ENCODE measurements at regions not wholly inside any gene's neighbourhood (a gene's known extent, or its start where the extent isn't known, plus 50 kb on each side); places are given as distances from the start of the nearest gene placed in this dataset.

GRCh38 chr7:46628389-46628788 lies 707.3 kb upstream of the IGFBP3 start:
- no peak for DNase-seq (ENCODE audit: low read depth, low spot score)
- ChIA-PET CTCF (no interaction called here), POLR2A (no interaction called here)
- H3K4me3 ChIP-seq (ENCODE audit: low read depth, low read length), result no peak overlapping the region
- no peak for TF ChIP-seq CTCF (IDR thresholded peaks at IDR 0.05; ENCODE audit: insufficient read depth, low read length, missing control alignments)

- ChIA-PET POLR2A (no interaction called here), CTCF (interaction anchor here (0.9 kb wide), 1 partner anchor 703 kb away, joined by 3 read pairs; no protein-coding TSS in a partner anchor)
- no peak overlapping the region for H3K4me3 ChIP-seq (ENCODE audit: low read depth, low read length)
- TF ChIP-seq CTCF (IDR thresholded peaks at IDR 0.05; ENCODE audit: insufficient read depth, low read length, missing control alignments), result no peak
- no peak for DNase-seq (ENCODE audit: low read depth, low spot score)
These were observed 705.7 kb upstream of the IGFBP3 start for GRCh38 chr7:46626691-46627310.

GRCh38 chr7:46626261-46626660 lies 705.2 kb upstream of the IGFBP3 start:
- H3K4me3 ChIP-seq (ENCODE audit: low read depth, low read length), result no peak overlapping the region
- DNase-seq (ENCODE audit: low read depth, low spot score), result no peak
- TF ChIP-seq CTCF (IDR thresholded peaks at IDR 0.05; ENCODE audit: insufficient read depth, low read length, missing control alignments), result no peak
- CTCF ChIA-PET, result no interaction called here
- POLR2A ChIA-PET, result no interaction called here

- no peak overlapping the region for H3K4me3 ChIP-seq (ENCODE audit: low read depth, low read length)
- CTCF ChIA-PET, result interaction anchor here (0.5 kb wide), 1 partner anchor 13 kb away, joined by 3 read pairs; no protein-coding TSS in a partner anchor
- DNase-seq (ENCODE audit: low read depth, low spot score), result no peak
- TF ChIP-seq CTCF (IDR thresholded peaks at IDR 0.05; ENCODE audit: insufficient read depth, low read length, missing control alignments), result no peak
- POLR2A ChIA-PET, result no interaction called here
These were observed 704.0 kb upstream of the IGFBP3 start for GRCh38 chr7:46625032-46625431.

- DNase-seq (ENCODE audit: low read depth, low spot score), result no peak
- H3K4me3 ChIP-seq (ENCODE audit: low read depth, low read length), result no peak overlapping the region
- ChIA-PET CTCF (no interaction called here), POLR2A (no interaction called here)
- TF ChIP-seq CTCF (IDR thresholded peaks at IDR 0.05; ENCODE audit: insufficient read depth, low read length, missing control alignments), result no peak
These were observed 701.2 kb upstream of the IGFBP3 start for GRCh38 chr7:46622251-46622650.

- H3K4me3 ChIP-seq (ENCODE audit: low read depth, low read length), result no peak overlapping the region
- ChIA-PET CTCF (interaction anchor here (1.6 kb wide), 1 partner anchor 15 kb away, joined by 4 read pairs; no protein-coding TSS in a partner anchor), POLR2A (no interaction called here)
- no peak for DNase-seq (ENCODE audit: low read depth, low spot score)
- no peak for TF ChIP-seq CTCF (IDR thresholded peaks at IDR 0.05; ENCODE audit: insufficient read depth, low read length, missing control alignments)
These were observed 698.7 kb upstream of the IGFBP3 start for GRCh38 chr7:46619723-46620310.

All from AG04449 (cell line).